GM19043 (cell line): ENCODE measurements at regions not wholly inside any gene's neighbourhood (a gene's known extent, or its start where the extent isn't known, plus 50 kb on each side); places are given as distances from the start of the nearest gene placed in this dataset.

Source experiments
- ATAC-seq: cut with Tn5 transposase; IDR thresholded peaks from one replicate; pipeline ENCODE4 v1.9.1; 2021; ENCODE audit warnings: low read depth; ENCODE audit not compliant: unreplicated experiment

DNA sequence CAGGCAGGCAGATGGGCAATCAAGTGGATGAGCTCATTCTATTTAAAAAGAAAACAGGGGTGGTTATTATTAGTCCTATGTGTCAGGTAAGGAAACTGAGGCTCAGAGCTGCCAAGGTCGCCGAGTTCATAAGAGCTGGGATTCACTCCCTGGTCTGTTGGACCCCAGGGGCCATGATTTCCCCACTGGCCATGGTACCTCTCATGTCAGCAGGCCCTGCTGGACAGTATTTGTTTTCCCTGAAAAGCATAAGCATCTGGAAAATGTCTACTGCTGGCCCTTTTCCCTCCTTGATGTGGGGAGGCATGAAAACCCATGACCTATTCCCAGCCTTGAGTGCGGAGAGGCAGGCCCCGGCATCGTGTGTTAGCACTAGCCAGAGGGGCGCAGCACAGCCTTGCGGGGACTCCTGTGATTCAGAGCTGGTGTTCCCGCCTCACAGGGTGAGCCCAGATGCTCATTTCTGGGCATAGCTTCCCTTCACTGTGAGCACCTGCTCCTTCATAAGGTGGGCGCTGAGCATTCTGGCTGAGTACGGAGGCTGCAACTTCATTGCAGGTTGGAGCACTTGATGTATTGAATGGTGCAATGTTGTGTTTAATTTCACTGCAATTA is 617.5 kb downstream of the PTPRU start:
- ATAC-seq = no peak

DNA sequence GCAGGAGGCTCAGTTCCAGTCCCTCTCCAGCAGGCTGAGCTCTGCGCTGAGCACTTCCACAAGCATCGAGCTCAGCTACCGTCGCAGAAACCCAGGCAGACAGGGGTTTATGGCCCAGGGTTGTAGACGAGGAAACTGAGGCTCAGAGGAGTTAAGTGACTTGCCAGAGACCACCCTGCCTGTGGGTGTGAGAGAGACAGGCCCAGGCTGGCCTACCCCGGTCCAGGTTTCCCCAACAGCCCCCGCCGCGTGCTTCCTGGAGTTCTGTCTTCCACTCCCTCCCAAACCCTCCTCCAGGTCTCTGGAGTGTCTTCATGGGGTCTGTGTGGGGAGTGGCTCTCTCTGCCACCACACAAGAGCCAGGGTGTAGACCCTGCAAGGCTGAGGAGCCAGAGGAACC is 615.9 kb downstream of the PTPRU start:
- no peak for ATAC-seq

DNA sequence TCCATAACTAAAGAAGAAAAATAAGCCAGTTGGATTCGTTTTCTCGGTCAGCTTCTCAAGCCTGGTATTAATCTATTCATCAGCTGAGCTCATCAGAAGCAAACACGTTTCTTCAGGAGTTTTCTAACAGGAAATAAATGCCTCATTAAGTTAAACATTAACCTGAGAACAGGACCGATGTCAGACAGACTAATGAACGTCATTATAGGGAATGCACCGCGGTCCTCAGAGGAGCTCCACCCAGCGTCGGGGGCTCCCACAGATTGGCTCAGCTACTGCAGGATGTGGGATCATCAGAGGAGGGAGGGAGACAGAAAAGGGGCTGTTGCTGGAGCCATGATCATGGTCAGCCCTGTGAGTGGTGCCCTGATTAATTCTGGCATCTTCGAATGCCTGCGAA is 615.4 kb downstream of the PTPRU start:
- ATAC-seq = no peak

DNA sequence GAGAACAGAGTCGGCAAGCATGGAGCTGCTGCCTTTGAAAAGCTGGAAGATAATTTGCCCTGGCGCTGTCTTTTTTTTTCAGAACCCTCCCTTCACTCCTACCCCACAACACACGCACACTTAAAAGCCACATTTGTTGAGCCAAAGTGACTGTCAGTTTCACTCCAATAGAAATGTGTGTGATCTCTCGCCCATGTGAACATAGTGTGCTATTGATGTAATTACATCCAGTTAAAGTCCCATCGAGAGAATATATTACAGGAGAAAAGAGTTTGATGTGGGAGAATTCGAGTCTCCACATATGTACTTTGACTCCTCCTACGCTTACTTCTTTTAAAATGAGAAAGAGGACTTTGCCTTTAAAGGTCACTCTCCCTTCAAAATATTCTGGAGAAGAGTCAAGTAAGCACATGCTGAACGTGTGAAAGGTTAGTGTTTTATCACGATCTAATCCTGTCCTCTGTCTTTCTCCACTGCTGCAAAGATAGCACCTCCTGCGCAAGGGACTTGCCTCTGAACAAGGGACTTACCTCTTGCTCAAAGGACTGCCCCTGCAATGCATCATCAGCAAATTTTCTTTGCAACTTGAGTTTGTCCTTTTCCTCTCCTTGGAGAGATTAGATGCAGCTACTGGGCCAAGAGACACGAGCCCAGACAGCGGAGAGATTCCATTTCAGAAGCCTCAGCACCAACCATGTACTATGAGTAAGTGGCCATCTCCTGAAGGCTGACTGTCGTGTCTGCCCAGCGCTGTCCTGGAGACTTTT is 613.9 kb downstream of the PTPRU start:
- ATAC-seq = no peak

DNA sequence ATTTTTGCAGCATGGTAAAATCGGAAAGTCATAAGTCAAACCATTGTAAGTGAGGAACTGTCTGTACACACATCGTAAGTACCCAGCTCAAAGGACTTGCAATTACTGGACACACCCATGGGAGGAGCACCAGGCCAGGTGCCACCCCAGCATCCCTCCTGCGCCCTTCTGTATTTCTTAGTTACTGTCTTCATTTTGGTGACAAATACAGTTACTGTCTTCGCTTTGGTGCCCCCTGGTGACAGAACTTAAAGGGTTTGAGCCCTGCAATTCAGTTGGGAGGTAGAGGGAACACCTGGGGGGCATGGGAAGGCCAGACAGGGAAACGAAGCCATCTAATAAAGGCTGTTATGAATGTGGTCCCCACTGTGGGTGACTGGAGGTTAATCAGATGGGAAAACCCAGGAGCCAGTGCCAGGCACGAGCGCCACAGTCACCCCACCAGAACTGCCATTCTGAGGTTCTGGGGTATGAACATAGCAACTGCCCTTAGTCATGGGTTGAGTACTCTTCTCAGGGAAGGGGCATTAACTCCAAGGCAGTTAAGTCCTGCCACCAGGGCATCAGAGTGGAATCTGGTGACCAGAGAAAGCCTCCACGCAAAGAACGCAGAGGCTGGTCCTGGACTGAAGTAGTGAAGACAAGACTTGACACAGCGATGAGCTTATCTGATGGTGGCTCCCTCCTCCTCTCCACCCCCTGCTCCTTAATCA is 612.9 kb downstream of the PTPRU start:
- no peak for ATAC-seq

DNA sequence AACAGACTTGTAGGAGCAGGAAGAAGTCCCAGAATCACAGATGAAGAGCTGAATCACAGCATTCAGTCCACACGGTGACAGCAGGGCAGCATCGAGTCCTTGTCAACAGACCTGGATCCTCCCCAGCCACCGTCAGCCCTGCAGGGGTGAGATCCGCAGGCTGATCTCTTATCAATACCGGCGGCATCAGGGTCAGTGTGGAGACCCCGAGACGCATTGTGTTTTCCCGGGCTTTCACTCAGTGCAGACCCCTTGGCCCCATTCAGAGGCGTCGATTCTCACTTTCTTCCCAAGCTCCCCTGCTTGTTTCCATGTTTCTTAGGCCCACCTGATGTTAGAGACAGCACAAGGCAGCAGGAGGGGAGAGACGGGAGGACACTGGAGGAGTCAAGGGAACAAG is 609.6 kb downstream of the PTPRU start:
- ATAC-seq = no peak

DNA sequence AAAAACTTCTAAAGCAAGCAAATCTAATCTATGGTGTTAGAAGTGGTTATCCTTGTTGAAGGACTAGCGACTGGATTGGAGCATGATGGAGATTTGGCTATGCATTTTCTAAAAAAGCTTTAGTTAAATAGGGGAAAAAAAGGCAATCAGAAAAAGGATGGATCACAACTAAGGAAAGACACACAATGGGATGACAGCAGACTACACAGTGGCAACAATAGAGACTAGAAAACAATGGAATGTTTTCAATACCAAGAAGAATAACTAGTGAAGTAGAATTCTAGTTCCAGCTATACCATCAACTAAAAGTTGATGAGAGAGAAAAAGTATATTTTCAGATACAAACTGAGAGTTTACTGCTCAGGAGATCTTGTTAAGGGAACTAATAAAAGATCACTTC is 605.8 kb downstream of the PTPRU start:
- no peak for ATAC-seq

DNA sequence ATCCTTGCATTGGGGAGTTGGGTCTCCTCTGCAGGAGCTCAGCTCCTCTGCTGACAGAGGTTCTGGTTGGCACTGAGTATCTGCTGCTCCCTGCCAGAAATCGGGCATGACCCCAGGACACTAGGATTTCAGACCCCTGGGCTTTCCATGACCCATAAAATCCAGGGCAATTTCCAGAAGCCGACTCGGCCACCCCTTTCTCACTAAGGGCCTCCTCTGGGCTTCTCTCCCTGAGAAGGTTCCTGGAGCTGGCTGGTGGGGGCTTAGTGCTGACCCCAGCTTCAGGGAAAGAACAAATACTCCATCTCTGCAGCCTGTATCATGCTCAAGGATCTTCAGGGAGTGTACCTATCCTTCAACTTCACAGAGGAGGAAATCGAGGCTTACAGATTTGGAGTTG is 603.4 kb downstream of the PTPRU start:
- ATAC-seq = no peak

DNA sequence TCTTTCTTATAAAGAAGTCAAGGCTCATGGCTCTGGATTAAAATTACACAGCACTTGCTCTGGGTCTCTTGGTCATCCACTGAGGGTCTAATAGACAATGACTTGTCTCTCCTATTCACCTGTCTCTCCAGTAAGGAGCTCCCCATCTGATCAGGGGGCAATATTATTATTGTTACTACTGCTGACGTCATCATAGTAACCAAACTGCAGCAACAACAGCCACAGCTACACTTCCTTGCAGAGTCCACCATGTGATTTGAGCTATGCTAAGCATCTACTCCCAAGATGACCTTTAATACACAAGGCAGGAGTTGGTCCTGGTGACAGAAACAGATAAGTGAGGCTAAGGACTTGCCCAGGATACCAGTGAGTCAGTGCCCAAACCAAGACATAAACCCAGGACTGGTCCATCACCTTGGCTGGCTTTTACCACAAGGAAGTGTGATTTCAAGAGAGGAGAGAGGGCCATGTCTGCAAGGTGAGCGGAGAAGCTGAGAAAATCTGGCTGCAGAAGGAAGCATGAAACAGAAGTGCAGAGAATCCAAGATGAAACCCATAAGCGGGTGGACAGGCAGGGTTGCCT is 602.5 kb downstream of the PTPRU start:
- ATAC-seq = no peak

DNA sequence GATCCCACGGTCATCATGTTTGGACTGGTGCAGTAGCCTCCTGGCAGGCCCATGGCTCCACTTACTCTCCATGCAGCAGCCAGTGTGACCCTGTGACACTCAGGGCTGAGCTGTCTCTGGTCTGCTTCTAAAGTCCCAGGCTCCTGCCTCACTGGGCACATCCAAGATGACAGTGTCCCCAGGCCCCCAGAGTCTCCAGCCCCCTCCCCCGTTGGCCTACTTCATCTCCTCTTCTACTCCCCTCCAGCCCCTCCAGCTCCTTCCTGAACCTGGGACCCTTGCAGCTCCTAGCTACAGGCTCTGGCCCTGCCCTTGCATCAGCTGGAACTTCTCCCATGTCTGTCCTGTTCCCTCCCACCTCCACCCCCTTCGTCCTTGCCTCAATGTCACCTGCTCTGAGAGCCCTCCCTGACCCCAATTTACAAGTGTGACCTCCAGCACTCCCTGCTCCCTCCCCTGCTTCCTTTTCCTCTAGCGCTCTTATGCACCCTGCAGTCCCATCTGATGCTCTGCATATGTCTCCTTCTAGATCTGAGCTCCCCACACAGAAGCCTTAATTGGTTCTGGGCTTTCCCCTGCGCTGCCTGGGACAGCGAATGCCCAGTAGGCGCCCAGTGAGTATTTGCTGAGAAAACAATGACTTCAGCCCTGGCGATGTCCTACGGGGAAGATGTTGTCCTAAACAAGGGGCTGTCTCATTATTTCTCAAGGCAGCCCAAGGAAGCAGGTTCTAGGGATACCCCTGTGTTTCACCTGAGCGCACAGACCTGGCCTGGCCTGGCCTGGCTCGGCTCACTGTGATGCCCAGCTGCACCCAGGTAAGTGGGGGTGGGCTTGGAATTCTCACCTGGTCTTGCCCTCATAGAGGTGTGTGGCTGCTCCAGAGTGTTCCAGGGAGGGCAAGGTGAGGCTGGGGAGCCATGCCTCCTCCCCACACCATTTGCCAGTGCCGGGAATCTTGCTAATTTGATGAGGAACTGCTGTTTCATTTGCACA is 600.6 kb downstream of the PTPRU start:
- no peak for ATAC-seq

DNA sequence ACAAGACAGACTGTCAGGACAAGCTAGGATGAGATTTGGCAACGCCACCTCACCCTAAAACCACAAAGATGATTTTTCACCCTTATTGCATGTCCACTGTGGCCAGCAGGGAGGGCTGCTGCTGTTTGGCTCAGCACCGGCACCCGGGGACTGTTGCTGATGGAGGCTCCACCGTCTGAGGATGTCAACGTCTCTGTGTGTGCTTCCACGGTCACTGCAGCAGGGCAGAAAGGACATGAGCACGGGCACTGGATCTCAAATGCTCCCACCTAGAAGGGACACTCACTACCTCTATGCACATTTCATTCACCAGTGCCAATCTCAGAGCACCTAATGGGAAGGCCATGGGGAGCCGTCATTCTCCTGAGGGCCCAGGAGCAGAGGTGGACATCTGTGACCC is 599.6 kb downstream of the PTPRU start:
- ATAC-seq = no peak

DNA sequence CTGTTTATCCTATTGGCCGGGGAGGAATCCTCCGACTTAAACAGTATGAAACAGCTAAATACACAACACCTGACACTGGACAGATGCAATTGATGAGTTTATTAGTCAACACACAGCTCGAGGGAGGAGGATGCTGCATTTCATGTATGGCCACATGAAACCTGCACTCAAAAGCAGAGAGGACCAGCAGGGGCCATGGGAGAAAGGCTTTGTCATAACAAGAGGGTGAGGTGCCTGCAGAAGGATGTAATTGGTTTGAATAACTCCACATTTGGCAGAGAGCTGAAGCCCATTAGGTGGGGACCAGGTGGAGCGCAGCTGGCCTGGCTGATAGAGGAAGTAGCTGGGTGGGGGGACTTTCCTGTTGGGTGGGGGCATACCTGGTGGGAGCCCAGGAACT is 599.1 kb downstream of the PTPRU start:
- no peak for ATAC-seq

DNA sequence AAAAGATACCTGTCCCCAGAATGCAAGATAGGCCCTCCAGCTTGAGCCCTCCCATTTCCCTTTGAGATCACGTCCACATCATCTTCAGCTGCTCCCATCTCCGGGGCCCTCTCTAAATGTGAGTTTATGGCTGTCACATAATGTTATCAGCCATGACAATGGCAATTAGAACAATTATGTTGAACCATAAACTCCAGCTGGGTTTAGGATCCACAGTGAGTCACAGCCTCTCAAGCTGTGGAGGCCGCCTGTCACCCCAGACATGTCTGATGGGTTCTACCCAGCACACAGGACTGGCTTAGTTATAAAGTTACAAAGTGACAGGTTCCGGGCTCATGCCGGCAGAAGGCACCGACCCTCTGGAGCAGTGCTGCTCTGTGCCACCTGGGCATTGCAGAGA is 597.3 kb downstream of the PTPRU start:
- ATAC-seq = no peak

DNA sequence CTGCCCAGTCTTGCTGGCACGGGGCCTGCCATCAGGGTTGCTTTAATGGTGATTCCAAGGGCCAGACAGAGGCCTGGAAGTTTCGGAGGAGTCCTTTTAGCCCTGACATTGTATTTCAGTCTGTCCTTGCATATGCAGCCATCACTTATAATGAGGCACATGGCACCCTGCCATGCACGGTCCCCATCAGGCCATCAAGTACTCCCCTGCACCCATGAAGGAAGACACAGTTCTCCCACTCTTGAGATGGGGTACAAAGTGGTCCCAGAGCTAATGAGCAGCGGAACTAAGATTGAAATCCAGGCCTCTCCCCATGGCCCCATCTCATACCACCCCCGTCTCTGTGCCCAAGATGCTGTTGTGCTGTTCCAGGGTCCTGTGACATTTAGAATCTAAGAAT is 596.6 kb downstream of the PTPRU start:
- ATAC-seq = no peak

DNA sequence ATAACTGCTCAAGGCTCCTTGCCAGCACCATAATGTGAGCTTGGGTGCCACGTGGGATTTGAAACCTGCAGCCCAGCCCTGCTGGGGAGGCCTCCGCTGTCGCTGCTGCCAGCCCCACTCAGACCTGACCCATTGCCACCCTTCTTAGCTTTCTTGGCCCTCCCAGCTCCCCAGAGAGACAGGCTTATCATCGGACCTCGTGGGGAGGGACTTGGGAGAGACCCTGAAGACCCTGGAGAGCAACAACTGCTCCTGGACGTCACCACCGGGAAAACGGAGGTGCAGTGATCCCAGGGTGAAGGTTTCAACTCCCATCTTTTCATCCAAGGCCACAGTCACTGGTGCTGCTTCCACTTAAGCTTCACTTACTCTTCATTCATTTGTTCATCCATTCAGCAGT is 596.1 kb downstream of the PTPRU start:
- no peak for ATAC-seq

DNA sequence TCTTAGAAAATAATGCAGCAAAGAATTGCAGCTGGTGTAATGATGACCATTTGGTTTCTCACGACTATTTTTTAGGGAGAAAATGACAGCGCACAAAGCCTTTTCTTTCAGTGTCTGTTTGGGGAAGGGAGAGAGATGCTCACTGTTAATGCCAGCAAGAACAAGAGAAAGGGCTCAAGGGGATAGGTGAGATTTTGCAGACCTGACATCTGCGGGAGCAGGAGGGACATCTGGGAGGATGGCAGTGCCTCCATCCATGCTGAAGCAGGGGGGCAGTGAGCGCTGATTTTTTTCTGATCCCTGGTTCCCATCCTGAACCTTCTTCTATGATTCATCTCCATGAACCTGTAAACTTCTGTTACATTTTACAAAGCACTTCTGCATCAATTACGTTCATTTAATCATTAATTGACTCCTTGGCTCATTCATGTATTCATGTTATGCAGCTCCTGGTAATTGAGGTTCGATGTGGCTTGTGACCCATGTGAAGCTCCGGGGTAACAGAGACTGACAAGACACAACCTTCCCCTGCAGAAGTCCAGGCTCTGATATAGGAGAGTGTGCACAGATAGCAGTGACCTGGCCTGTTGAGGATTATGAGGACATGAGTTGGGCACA is 595.3 kb downstream of the PTPRU start:
- ATAC-seq = no peak

DNA sequence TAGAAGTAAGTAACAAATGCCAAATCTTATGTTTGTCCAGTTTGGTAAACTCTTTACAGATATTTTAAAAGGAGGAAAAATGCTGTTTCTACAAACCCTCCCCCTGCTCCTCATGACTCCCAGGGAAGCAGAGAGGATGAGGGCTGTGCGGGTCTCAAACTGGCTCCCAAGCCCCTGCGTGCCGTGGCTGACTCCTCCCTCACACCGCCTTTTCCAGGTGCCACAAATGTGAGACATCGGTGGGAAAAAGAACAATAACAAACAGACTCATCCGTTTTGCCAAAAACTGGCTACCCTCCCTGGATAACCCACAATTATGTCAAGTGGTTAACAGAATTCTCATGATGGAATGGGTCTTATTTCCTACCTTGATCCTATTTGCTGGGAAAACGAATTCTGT is 594.6 kb downstream of the PTPRU start:
- no peak for ATAC-seq

DNA sequence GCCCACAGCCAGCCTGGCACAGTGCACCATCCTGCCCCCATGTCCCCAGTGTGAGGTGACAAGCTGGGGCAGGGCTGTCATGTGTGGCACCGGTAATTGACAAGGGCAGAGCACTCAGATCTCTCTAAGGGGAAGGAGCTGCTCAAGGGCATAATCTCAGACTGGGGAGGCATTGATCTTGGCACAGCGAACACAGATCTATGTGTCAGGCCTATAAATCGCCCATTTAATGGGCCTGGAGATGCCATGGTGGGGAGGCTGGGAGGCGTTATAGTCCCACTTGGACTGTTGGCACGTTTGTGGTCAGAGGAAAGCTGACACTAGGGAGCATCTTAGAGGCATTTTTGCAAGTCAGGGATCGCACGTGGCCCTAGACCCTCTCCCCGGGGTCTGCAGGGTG is 594.1 kb downstream of the PTPRU start:
- no peak for ATAC-seq

DNA sequence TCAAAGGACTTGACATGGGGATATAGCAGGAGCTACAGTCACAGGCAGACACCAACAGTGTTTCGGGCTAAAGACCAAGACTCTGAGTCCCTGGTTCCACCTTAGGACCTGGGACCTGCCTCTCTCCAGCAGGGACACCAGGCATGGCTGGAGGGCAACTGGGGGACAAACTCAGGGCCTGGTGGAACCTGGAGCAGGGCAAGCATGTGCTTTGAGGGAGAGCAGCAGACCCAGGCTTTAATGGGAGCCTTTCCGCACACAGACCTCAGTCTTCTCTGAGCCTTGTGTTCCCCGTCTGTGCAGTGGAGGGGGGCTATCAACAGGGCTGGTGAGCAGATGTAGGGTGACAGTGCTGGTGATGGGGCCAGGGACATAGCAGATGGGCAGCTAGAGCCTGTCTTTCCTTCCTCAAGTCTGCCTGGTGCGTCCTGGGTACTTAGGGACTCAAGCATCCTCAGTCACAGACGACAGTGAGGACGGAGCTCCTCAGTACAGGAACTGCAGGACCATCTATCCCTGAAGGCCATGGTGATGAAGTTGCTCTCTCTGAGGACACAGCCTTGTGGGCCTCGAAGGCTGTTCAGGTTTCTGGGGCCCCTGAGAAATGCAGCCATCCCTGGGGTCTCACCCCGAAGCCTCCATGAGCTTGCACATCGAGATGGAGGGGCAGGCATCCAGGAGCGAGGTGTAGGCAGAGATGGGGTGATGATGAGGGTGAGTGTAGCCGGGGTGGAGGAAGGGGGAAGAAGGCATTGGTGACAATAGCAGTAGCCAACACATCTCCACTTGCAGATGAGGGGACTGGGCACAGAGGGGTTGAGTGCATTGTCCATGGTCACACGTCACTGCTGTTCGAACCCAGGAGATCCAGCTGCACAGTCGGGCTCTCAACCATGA is 593.4 kb downstream of the PTPRU start:
- ATAC-seq = no peak
